Fibroblast of villous mesenchyme (primary cell): ENCODE measurements at regions not wholly inside any gene's neighbourhood (a gene's known extent, or its start where the extent isn't known, plus 50 kb on each side); places are given as distances from the start of the nearest gene placed in this dataset.

Experiments
- DNase-seq: peaks from one replicate; pipeline ENCODE4 v3.0.0-alpha.2; 2010; ENCODE audit warnings: low read depth
- H3K4me3 ChIP-seq: 2 replicates; pipeline ENCODE4 v1.5.1; 2011; ENCODE audit warnings: low read depth, mild to moderate bottlenecking, low read length
- TF ChIP-seq, protein P1 (sequence below): IDR thresholded peaks from 2 replicates; pipeline ENCODE4 v1.5.1; 2012; ENCODE audit warnings: low read depth, mild to moderate bottlenecking, low read length; ENCODE audit not compliant: insufficient read depth

- DNase-seq, result no peak
- TF ChIP-seq, protein P1, sequence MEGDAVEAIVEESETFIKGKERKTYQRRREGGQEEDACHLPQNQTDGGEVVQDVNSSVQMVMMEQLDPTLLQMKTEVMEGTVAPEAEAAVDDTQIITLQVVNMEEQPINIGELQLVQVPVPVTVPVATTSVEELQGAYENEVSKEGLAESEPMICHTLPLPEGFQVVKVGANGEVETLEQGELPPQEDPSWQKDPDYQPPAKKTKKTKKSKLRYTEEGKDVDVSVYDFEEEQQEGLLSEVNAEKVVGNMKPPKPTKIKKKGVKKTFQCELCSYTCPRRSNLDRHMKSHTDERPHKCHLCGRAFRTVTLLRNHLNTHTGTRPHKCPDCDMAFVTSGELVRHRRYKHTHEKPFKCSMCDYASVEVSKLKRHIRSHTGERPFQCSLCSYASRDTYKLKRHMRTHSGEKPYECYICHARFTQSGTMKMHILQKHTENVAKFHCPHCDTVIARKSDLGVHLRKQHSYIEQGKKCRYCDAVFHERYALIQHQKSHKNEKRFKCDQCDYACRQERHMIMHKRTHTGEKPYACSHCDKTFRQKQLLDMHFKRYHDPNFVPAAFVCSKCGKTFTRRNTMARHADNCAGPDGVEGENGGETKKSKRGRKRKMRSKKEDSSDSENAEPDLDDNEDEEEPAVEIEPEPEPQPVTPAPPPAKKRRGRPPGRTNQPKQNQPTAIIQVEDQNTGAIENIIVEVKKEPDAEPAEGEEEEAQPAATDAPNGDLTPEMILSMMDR, result no peak
- no peak overlapping the region for H3K4me3 ChIP-seq
Measured at GRCh38 chrX:116272861-116273260, 102.3 kb downstream of the AGTR2 start.

- no peak for DNase-seq
- TF ChIP-seq, protein P1, result no peak
- H3K4me3 ChIP-seq, result no peak overlapping the region
Measured at GRCh38 chrX:116276261-116276660, 105.7 kb downstream of the AGTR2 start.

GRCh38 chrX:116277351-116278225, 107.0 kb downstream of the AGTR2 start:
- TF ChIP-seq, protein P1, result no peak
- no peak for DNase-seq

DNA sequence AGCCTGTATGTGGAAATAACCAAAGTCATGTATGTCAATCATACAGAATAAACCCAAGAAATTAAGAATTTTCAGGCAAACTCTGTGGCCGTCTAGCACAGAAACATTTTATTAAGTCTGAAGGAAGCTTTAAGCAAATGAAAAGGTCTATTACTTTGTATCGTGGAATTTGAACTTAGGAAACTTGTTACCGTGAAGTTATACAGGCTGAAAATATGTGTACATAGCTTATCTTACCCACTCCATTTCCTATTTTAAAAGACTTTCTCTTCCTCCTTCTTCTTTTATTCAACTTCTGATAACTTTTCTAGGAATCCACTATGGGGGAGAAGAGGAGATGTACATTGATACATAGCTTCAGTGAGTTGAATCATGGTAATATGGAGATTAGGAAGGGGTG, 108.3 kb downstream of the AGTR2 start:
- TF ChIP-seq, protein P1, result no peak
- DNase-seq, result no peak
- H3K4me3 ChIP-seq, result no peak overlapping the region

More at GRCh38 chrX:116277351-116278225, 107.0 kb downstream of the AGTR2 start:
- no peak overlapping the region for H3K4me3 ChIP-seq

DNA sequence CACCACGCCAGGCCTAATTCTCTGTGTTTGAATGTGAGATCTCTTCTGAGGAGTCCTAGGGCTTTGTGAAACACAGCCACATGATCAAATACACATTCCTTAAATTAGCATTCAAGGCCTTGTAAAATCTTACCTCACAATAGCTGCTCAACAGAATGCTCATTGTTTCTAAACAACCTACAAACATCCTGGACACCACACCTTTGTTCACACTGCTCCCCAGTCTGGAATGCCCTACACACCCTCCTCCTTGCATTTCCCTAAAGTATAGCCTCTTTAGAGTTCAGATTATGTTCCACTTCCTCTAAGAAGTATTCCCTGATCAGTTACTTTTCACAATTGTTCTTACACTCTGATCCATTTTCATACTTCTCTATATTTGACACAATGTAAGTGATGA, 110.6 kb downstream of the AGTR2 start:
- no peak overlapping the region for H3K4me3 ChIP-seq
- TF ChIP-seq, protein P1, result no peak

DNA sequence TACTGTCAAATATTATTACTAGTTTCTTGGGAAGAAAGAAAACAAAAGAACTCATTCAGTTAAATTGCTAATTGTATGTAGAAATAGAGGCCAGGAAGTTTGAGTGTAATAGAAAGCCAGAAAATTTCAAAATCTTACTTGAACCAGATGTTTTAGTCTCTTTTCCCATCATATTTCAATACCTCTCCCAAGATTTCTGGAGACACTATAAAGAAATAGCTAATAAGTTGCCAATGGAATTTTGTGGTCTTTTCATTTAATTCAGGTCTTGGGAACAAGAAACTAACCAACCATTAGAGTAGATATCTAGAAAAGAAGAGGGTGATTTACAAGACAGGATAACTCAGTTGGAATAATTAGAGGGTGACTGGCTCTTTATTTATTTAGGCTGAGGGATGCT, 112.2 kb downstream of the AGTR2 start:
- no peak overlapping the region for H3K4me3 ChIP-seq
- TF ChIP-seq, protein P1, result no peak
- no peak for DNase-seq

More for the DNA sequence above, 110.6 kb downstream of the AGTR2 start:
- DNase-seq, result no peak
